HG03045 (cell line): ENCODE measurements at regions not wholly inside any gene's neighbourhood (a gene's known extent, or its start where the extent isn't known, plus 50 kb on each side); places are given as distances from the start of the nearest gene placed in this dataset.

Experiments
- ATAC-seq: cut with Tn5 transposase; IDR thresholded peaks from one replicate; pipeline ENCODE4 v1.9.1; 2021; ENCODE audit warnings: mild to moderate bottlenecking, moderate library complexity; ENCODE audit not compliant: unreplicated experiment

- no peak for ATAC-seq
These were observed 155.0 kb downstream of the SETD4 start for GRCh38 chr21:35905096-35905962.

GRCh38 chr21:35900539-35900938, 159.8 kb downstream of the SETD4 start:
- ATAC-seq, result no peak

- no peak for ATAC-seq
These were observed 164.3 kb downstream of the SETD4 start for GRCh38 chr21:35896060-35896459.

- ATAC-seq, result no peak
These were observed 164.7 kb downstream of the SETD4 start for GRCh38 chr21:35895598-35895997.

GRCh38 chr21:35893156-35893555, 167.2 kb downstream of the SETD4 start:
- ATAC-seq, result no peak

- ATAC-seq, result no peak
These were observed 173.4 kb downstream of the SETD4 start for GRCh38 chr21:35886887-35887286.

- ATAC-seq, result no peak
These were observed 174.3 kb downstream of the SETD4 start for GRCh38 chr21:35885942-35886541.

- no peak for ATAC-seq
These were observed 177.5 kb downstream of the SETD4 start for GRCh38 chr21:35882791-35883240.

- no peak for ATAC-seq
These were observed 186.9 kb downstream of the SETD4 start for GRCh38 chr21:35873441-35873840.

- no peak for ATAC-seq
These were observed 188.4 kb downstream of the SETD4 start for GRCh38 chr21:35871906-35872305.

- ATAC-seq, result no peak
These were observed 191.5 kb downstream of the SETD4 start for GRCh38 chr21:35868869-35869223.

- ATAC-seq, result no peak
These were observed 192.1 kb downstream of the SETD4 start for GRCh38 chr21:35868005-35868868.

GRCh38 chr21:35864039-35864438, 196.3 kb downstream of the SETD4 start:
- no peak for ATAC-seq

GRCh38 chr21:35862969-35863368, 197.4 kb downstream of the SETD4 start:
- no peak for ATAC-seq

- no peak for ATAC-seq
These were observed 198.7 kb downstream of the SETD4 start for GRCh38 chr21:35861661-35862060.

GRCh38 chr21:35860189-35860869, 200.0 kb downstream of the SETD4 start:
- ATAC-seq, result no peak

- no peak for ATAC-seq
These were observed 200.6 kb downstream of the SETD4 start for GRCh38 chr21:35859677-35860076.

GRCh38 chr21:35857095-35857494, 203.2 kb downstream of the SETD4 start:
- ATAC-seq, result no peak

GRCh38 chr21:35855484-35855883, 204.8 kb downstream of the SETD4 start:
- no peak for ATAC-seq

- no peak for ATAC-seq
These were observed 206.0 kb downstream of the SETD4 start for GRCh38 chr21:35854281-35854680.
